Calu3 (cell line): ENCODE measurements at regions not wholly inside any gene's neighbourhood (a gene's known extent, or its start where the extent isn't known, plus 50 kb on each side); places are given as distances from the start of the nearest gene placed in this dataset.

Experiments
- BruUV-seq: library from RNA; stranded (reverse); fragments of 400-500 nt; replicated peaks from 2 replicates; lab custom pipeline; 2021; lab: Mats Ljungman, UMichigan
- CTCF ChIA-PET: fragments of 300-600 bp; sonication (Branson Sonifier 250); formaldehyde crosslinking; loops from one replicate; lab custom pipeline; 2022; ENCODE audit warnings: antibody characterized with exemption; lab: Charles Lee
- DNase-seq: peaks from one replicate; pipeline ENCODE4 v3.0.0; 2022
- H3K27ac Mint-ChIP-seq: one replicate; pipeline ENCODE4 v1.8.0; 2022; ENCODE audit warnings: mixed read lengths; ENCODE audit not compliant: unreplicated experiment
- H3K27me3 Mint-ChIP-seq: one replicate; pipeline ENCODE4 v1.8.0; 2022; ENCODE audit warnings: mixed read lengths; ENCODE audit not compliant: unreplicated experiment
- H3K36me3 Mint-ChIP-seq: one replicate; pipeline ENCODE4 v1.8.0; 2022; ENCODE audit warnings: mild to moderate bottlenecking, moderate library complexity, mixed read lengths; ENCODE audit not compliant: insufficient read depth, unreplicated experiment
- H3K4me1 Mint-ChIP-seq: one replicate; pipeline ENCODE4 v1.8.0; 2022; ENCODE audit warnings: mild to moderate bottlenecking, low read depth, mixed read lengths; ENCODE audit not compliant: unreplicated experiment
- H3K4me3 Mint-ChIP-seq: one replicate; pipeline ENCODE4 v1.8.0; 2022; ENCODE audit warnings: mild to moderate bottlenecking, low read depth, moderate library complexity, mixed read lengths; ENCODE audit not compliant: unreplicated experiment
- H3K9me3 Mint-ChIP-seq: one replicate; pipeline ENCODE4 v1.8.0; 2022; ENCODE audit warnings: low read depth, mixed read lengths; ENCODE audit not compliant: unreplicated experiment
- intact Hi-C: fragments of 100-400 bp; cut with micrococcal nuclease; formaldehyde crosslinking; loops from one replicate; pipeline ENCODE4 v1.10.0; 2022; ENCODE audit not compliant: unreplicated experiment
- TF ChIP-seq, protein P1 (sequence below): fragments of 200-600 bp; IDR thresholded peaks from one replicate; pipeline ENCODE4 v1.8.0; 2022; ENCODE audit warnings: antibody characterized with exemption; ENCODE audit not compliant: unreplicated experiment

GRCh38 chr12:47549258-47549657 is 156.6 kb downstream of the RPAP3 start:
- no peak for DNase-seq
- Mint-ChIP-seq H3K27me3 (no peaks in the 10 kb centered on the region), H3K36me3 (no peaks in the 10 kb centered on the region), H3K27ac (no peak overlapping the region), H3K4me3 (no peak overlapping the region), H3K4me1 (no peaks in the 10 kb centered on the region), H3K9me3 (peaks cover 5% of the 10 kb centered on the region)
- CTCF ChIA-PET: no interaction called here
- TF ChIP-seq, protein P1, sequence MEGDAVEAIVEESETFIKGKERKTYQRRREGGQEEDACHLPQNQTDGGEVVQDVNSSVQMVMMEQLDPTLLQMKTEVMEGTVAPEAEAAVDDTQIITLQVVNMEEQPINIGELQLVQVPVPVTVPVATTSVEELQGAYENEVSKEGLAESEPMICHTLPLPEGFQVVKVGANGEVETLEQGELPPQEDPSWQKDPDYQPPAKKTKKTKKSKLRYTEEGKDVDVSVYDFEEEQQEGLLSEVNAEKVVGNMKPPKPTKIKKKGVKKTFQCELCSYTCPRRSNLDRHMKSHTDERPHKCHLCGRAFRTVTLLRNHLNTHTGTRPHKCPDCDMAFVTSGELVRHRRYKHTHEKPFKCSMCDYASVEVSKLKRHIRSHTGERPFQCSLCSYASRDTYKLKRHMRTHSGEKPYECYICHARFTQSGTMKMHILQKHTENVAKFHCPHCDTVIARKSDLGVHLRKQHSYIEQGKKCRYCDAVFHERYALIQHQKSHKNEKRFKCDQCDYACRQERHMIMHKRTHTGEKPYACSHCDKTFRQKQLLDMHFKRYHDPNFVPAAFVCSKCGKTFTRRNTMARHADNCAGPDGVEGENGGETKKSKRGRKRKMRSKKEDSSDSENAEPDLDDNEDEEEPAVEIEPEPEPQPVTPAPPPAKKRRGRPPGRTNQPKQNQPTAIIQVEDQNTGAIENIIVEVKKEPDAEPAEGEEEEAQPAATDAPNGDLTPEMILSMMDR: no peak
- intact Hi-C loops: no loop called here
- no TSS peak for BruUV-seq

DNA sequence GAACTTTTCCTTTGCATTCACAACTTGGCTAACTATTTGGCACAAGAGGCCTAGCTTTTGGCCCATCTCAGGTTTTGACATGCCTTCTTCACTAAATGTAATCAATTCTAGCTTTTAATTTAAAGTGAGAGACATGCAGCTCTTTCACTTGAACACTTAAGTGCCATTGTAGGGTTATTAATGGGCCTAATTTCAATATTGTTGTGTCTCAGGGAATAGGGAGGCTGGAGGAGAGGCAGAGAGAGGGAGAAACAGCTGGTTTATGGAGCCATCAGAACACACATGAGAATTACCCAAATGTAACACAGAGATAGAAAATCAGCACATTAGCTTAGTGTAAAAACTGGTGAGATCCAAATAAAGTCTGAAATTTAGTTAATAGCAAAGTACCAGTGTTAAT is 157.4 kb downstream of the RPAP3 start:
- Mint-ChIP-seq H3K4me3 (no peak overlapping the region), H3K9me3 (peaks cover 5% of the 10 kb centered on the region), H3K36me3 (no peaks in the 10 kb centered on the region), H3K27me3 (no peaks in the 10 kb centered on the region), H3K4me1 (no peaks in the 10 kb centered on the region), H3K27ac (no peak overlapping the region)
- intact Hi-C loops: no loop called here
- TF ChIP-seq, protein P1: no peak
- BruUV-seq: no TSS peak
- no peak for DNase-seq
- CTCF ChIA-PET: no interaction called here

DNA sequence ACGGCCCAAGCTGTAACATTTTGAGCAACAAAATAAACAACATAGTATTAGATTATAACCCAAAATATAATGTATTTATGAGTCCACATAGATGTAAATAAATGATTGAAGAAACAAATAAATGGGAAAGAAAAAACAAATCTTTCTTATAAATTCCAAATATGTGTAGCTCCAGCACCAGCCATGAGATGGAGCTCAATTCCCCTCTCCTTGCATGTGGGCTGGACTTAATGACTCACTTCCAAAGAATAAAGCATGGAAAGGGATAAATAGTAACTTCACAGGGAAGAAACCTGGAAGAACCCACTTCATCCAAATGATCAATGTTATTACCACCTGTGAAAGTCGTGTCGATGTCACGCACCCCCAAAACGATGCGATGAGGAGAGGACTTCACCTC is 158.8 kb downstream of the RPAP3 start:
- DNase-seq: no peak
- CTCF ChIA-PET: interaction anchor here (1.0 kb wide), 1 partner anchor 140 kb away, joined by 3 read pairs; no protein-coding TSS in a partner anchor
- TF ChIP-seq, protein P1: no peak
- peaks cover 2% of the 10 kb centered on the region for H3K9me3 Mint-ChIP-seq
- H3K4me1 Mint-ChIP-seq: no peaks in the 10 kb centered on the region
- no TSS peak for BruUV-seq
- no peaks in the 10 kb centered on the region for H3K36me3 Mint-ChIP-seq
- no peaks in the 10 kb centered on the region for H3K27me3 Mint-ChIP-seq
- H3K27ac Mint-ChIP-seq: no peak overlapping the region
- intact Hi-C loops: no loop called here
- no peak overlapping the region for H3K4me3 Mint-ChIP-seq

GRCh38 chr12:47545938-47546609 is 159.8 kb downstream of the RPAP3 start:
- TF ChIP-seq, protein P1: no peak
- no peak for DNase-seq
- no peak overlapping the region for H3K27ac Mint-ChIP-seq
- BruUV-seq: no TSS peak
- CTCF ChIA-PET: no interaction called here
- intact Hi-C loops: no loop called here
- no peaks in the 10 kb centered on the region for H3K36me3 Mint-ChIP-seq
- no peaks in the 10 kb centered on the region for H3K4me1 Mint-ChIP-seq
- H3K9me3 Mint-ChIP-seq: no peaks in the 10 kb centered on the region
- no peaks in the 10 kb centered on the region for H3K27me3 Mint-ChIP-seq
- no peak overlapping the region for H3K4me3 Mint-ChIP-seq
